Spleen (tissue), 7 donors: ENCODE measurements at regions not wholly inside any gene's neighbourhood (a gene's known extent, or its start where the extent isn't known, plus 50 kb on each side); places are given as distances from the start of the nearest gene placed in this dataset.

Experiments
- POLR2A ChIP-seq, 3 donors: fragments of 450-650 bp; IDR thresholded peaks; one replicate each; pipeline ENCODE4 v1.5.1; 2017; ENCODE audit warnings: antibody characterized with exemption in 3 of 3, mild to moderate bottlenecking in 1 of 3
- POLR2AphosphoS5 ChIP-seq, 3 donors: sonication (generic); formaldehyde crosslinking; IDR thresholded peaks; one replicate each; pipeline ENCODE4 v1.5.1; 2017; ENCODE audit warnings: antibody characterized with exemption in 3 of 3
- TF ChIP-seq, protein P1 (sequence below), 11 experiments: fragments of 200-600 bp in 7 of 11; fragments of 450-650 bp in 4 of 11; sonication (generic) in 4 of 11; IDR thresholded peaks in 8 of 11; conservative IDR thresholded peaks in 3 of 11; 1 replicate in 7 of 11; 2 replicates in 4 of 11; pipeline versions ENCODE4 v1.4.0 to v1.8.0; 2016 to 2021; ENCODE audit warnings: antibody characterized with exemption in 11 of 11, inconsistent platforms in 4 of 11, mild to moderate bottlenecking in 1 of 11
- donor health status: DM: no; HTN: no; CAD: no; lungs with moderate emphysema.
- donor health status: DM: no; HTN: no; CAD: no.
- donor health status: DM: no; HTN: no; CAD: no.

DNA sequence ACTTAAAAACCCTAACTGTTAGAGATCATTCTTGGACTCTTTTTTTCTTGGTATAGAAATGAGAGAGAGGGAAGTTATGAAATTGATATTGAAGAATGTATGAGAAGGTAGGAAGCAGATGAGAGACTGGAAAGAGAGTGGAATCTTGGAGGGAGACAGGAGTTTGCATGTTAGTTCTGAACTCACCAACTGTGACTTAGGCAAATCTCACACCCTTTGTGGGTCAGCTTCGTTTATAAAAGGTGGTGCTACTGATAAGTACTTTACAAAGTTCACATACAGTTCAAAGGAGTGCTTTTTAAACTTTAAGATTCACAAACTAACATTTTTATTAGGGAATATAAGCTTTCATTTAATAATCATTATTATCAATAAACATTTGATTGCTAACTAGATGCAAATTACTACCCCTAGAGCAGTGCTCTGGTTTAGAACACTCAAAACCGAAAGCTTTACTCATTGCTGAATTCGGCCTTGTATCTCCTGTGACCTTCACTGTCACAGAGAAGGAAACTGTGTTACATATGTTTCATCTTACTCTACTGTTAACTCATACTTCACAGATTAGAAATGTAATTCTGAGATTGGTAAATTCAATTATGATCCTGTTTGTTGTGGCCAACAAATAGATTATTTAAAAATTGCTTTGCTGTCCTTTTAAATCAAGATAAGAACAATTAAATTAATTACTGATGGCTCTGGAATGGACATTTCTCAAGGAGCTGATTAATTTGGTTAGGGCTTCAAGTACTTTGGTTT is 143.2 kb downstream of the RMI1 start:
- TF ChIP-seq, protein P1, sequence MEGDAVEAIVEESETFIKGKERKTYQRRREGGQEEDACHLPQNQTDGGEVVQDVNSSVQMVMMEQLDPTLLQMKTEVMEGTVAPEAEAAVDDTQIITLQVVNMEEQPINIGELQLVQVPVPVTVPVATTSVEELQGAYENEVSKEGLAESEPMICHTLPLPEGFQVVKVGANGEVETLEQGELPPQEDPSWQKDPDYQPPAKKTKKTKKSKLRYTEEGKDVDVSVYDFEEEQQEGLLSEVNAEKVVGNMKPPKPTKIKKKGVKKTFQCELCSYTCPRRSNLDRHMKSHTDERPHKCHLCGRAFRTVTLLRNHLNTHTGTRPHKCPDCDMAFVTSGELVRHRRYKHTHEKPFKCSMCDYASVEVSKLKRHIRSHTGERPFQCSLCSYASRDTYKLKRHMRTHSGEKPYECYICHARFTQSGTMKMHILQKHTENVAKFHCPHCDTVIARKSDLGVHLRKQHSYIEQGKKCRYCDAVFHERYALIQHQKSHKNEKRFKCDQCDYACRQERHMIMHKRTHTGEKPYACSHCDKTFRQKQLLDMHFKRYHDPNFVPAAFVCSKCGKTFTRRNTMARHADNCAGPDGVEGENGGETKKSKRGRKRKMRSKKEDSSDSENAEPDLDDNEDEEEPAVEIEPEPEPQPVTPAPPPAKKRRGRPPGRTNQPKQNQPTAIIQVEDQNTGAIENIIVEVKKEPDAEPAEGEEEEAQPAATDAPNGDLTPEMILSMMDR (IDR thresholded peaks at IDR 0.05 in 8 of 11, conservative IDR thresholded peaks at IDR 0.05 in 3 of 11) = no peak
- TF ChIP-seq POLR2AphosphoS5 (IDR thresholded peaks at IDR 0.05) (no peak), POLR2A (IDR thresholded peaks at IDR 0.05) (no peak)
